NT2/D1 (cell line): ENCODE measurements at regions not wholly inside any gene's neighbourhood (a gene's known extent, or its start where the extent isn't known, plus 50 kb on each side); places are given as distances from the start of the nearest gene placed in this dataset.

Source experiments
- SUZ12 ChIP-seq: IDR thresholded peaks from 2 replicates; pipeline ENCODE4 v1.6.1; 2011; ENCODE audit not compliant: insufficient read length, insufficient read depth; ENCODE audit errors: extremely low read depth
- ZNF274 ChIP-seq: IDR thresholded peaks from 2 replicates; pipeline ENCODE4 v1.6.1; 2011; ENCODE audit warnings: mild to moderate bottlenecking, low read depth, low read length

DNA sequence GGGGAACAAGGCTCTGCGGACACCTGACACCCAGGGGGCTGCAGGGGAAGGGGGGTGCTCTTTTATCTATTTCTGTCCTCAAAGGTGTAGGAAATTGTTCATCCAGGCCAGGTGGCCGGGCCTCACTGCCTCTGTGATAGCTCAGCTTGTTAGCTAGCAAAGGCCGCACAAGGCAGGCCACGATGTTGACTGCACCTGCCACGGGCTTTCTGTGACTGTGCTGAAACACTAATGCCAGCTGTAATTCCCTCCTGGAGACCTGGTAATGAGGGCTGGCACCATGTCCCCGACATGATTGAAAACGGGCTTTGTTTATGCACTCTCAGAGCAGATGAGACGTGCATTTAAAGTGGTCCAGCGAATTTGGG lies 61.4 kb upstream of the APCDD1L start:
- no peak for TF ChIP-seq ZNF274
- TF ChIP-seq SUZ12 = no peak
